H1 (cell line): ENCODE measurements at regions not wholly inside any gene's neighbourhood (a gene's known extent, or its start where the extent isn't known, plus 50 kb on each side); places are given as distances from the start of the nearest gene placed in this dataset.

Experiments
- CTCF ChIA-PET: fragments of 300-600 bp; sonication (Branson Sonifier 250); formaldehyde crosslinking; loops from one replicate; lab custom pipeline; 2021; ENCODE audit not compliant: partially characterized antibody; lab: Charles Lee
- POLR2A ChIA-PET: fragments of 300-600 bp; sonication (Branson Sonifier 250); formaldehyde crosslinking; loops from one replicate; lab custom pipeline; 2021; ENCODE audit warnings: inconsistent platforms; ENCODE audit not compliant: partially characterized antibody; lab: Charles Lee
- DNase-seq, 2 experiments: peaks; one replicate each; pipeline versions ENCODE4 v3.0.0 to v3.0.0-alpha.2; 2010 to 2022; ENCODE audit warnings: low spot score in 2 of 2, low read depth in 1 of 2, mixed read lengths in 1 of 2
- FAIRE-seq: peaks from 2 replicates; lab custom pipeline; 2011; peaks lifted over from hg19 to GRCh38; lab: Jason Lieb, UNC
- H2AFZ ChIP-seq: 2 replicates; pipeline ENCODE4 v1.8.1; 2012; ENCODE audit warnings: low read length, inconsistent platforms
- H2AK5ac ChIP-seq: 2 replicates; pipeline ENCODE4 v1.6.1; 2013; ENCODE audit warnings: low read depth, low read length
- H2BK120ac ChIP-seq: replicated peaks from 2 replicates; pipeline ENCODE3; 2013; ENCODE audit warnings: low read depth, low read length, inconsistent platforms
- H2BK12ac ChIP-seq: 2 replicates; pipeline ENCODE4 v1.6.1; 2013; ENCODE audit warnings: low read depth, low read length
- H2BK15ac ChIP-seq: 2 replicates; pipeline ENCODE4 v1.6.1; 2013; ENCODE audit warnings: low read length
- H2BK20ac ChIP-seq: 2 replicates; pipeline ENCODE4 v1.6.1; 2013; ENCODE audit warnings: low read length
- H2BK5ac ChIP-seq: 2 replicates; pipeline ENCODE4 v1.6.1; 2013; ENCODE audit warnings: low read depth, low read length
- H3K14ac ChIP-seq: 2 replicates; pipeline ENCODE4 v1.6.1; 2013; ENCODE audit warnings: inconsistent platforms; ENCODE audit not compliant: insufficient read length
- H3K18ac ChIP-seq: 2 replicates; pipeline ENCODE4 v1.6.1; 2013; ENCODE audit warnings: low read length; ENCODE audit errors: extremely low read depth
- H3K23ac ChIP-seq: 2 replicates; pipeline ENCODE4 v1.6.1; 2013; ENCODE audit warnings: inconsistent platforms; ENCODE audit not compliant: insufficient read length
- H3K23me2 ChIP-seq: 2 replicates; pipeline ENCODE4 v1.6.1; 2013; ENCODE audit warnings: low read depth, low read length
- H3K27ac ChIP-seq: 2 replicates; pipeline ENCODE4 v1.6.1; 2011; ENCODE audit warnings: low read depth, low read length, inconsistent platforms
- H3K27me3 ChIP-seq, 4 experiments: replicated peaks in 1 of 4; 1 replicate in 1 of 4; 2 replicates in 3 of 4; pipeline versions ENCODE4 v1.6.1 to v1.8.1; 2011 to 2013; ENCODE audit warnings: low read length in 3 of 4, mild to moderate bottlenecking in 3 of 4, inconsistent platforms in 2 of 4, mixed read lengths in 2 of 4, moderate library complexity in 1 of 4; ENCODE audit not compliant: control insufficient read depth in 3 of 4, insufficient read depth in 3 of 4; ENCODE audit errors: extremely low read depth in 1 of 4
- H3K36me3 ChIP-seq, 4 experiments: 2 replicates each; pipeline versions ENCODE4 v1.6.1 to v1.8.1; 2011 to 2013; ENCODE audit warnings: mild to moderate bottlenecking in 4 of 4, low read length in 3 of 4, moderate library complexity in 2 of 4, control low read depth in 1 of 4, inconsistent platforms in 1 of 4; ENCODE audit not compliant: insufficient read depth in 4 of 4, control insufficient read depth in 2 of 4
- H3K4ac ChIP-seq: replicated peaks from 2 replicates; pipeline ENCODE3; 2013; ENCODE audit warnings: low read length, low read depth, mixed read lengths, inconsistent platforms; ENCODE audit not compliant: insufficient read length
- H3K4me1 ChIP-seq, 4 experiments: replicated peaks in 1 of 4; 1 replicate in 1 of 4; 2 replicates in 3 of 4; pipeline versions ENCODE4 v1.6.1 to v1.8.1; 2011 to 2013; ENCODE audit warnings: low read length in 3 of 4, inconsistent platforms in 2 of 4, mixed read lengths in 1 of 4; ENCODE audit not compliant: insufficient read depth in 4 of 4, control insufficient read depth in 3 of 4
- H3K4me2 ChIP-seq, 2 experiments: 2 replicates each; pipeline versions ENCODE4 v1.6.1 to v1.8.1; 2011 to 2013; ENCODE audit warnings: low read depth in 2 of 2, low read length in 2 of 2, control low read depth in 1 of 2, inconsistent platforms in 1 of 2, mild to moderate bottlenecking in 1 of 2; ENCODE audit not compliant: insufficient read depth in 1 of 2
- H3K4me3 ChIP-seq, 4 experiments: fragments of 200-600, 300-600 bp in 1 of 4; sonication (generic), shearing (Covaris generic), sonication (Bioruptor Twin) in 1 of 4; 2 replicates each; pipeline versions ENCODE4 v1.5.1 to v1.8.1; 2011 to 2016; ENCODE audit warnings: low read length in 4 of 4, low read depth in 3 of 4, control low read depth in 2 of 4, inconsistent platforms in 2 of 4, mild to moderate bottlenecking in 2 of 4, mixed read lengths in 1 of 4, moderate library complexity in 1 of 4; ENCODE audit not compliant: insufficient read depth in 2 of 4; ENCODE audit errors: extremely low read depth in 1 of 4
- H3K56ac ChIP-seq: replicated peaks from 2 replicates; pipeline ENCODE3; 2013; ENCODE audit warnings: low read depth, mild to moderate bottlenecking, mixed read lengths, low read length, inconsistent platforms; ENCODE audit not compliant: insufficient read length
- H3K79me1 ChIP-seq: 2 replicates; pipeline ENCODE4 v1.6.1; 2013; ENCODE audit warnings: low read depth, low read length, control low read depth
- H3K79me2 ChIP-seq, 2 experiments: 2 replicates each; pipeline versions ENCODE4 v1.6.1 to v1.8.1; 2012 to 2013; ENCODE audit warnings: low read length in 2 of 2, mild to moderate bottlenecking in 2 of 2, inconsistent platforms in 1 of 2; ENCODE audit not compliant: insufficient read depth in 2 of 2, control insufficient read depth in 1 of 2
- H3K9ac ChIP-seq, 4 experiments: replicated peaks in 1 of 4; 1 replicate in 1 of 4; 2 replicates in 3 of 4; pipeline versions ENCODE4 v1.6.1 to v1.8.1; 2011 to 2013; ENCODE audit warnings: low read depth in 3 of 4, low read length in 3 of 4, control low read depth in 2 of 4, mild to moderate bottlenecking in 2 of 4, moderate library complexity in 2 of 4, inconsistent platforms in 1 of 4; ENCODE audit errors: extremely low read depth in 1 of 4
- H3K9me3 ChIP-seq, 2 experiments: 2 replicates each; pipeline versions ENCODE4 v1.6.1 to v1.8.1; 2012 to 2013; ENCODE audit warnings: mild to moderate bottlenecking in 2 of 2, moderate library complexity in 2 of 2, control low read depth in 1 of 2, inconsistent platforms in 1 of 2, low read depth in 1 of 2, low read length in 1 of 2, mixed read lengths in 1 of 2; ENCODE audit not compliant: insufficient read depth in 2 of 2
- H4K20me1 ChIP-seq, 2 experiments: replicated peaks in 1 of 2; 2 replicates each; pipeline versions ENCODE3 to v1.8.1; 2011 to 2013; ENCODE audit warnings: inconsistent platforms in 2 of 2, low read length in 2 of 2, mild to moderate bottlenecking in 1 of 2; ENCODE audit not compliant: insufficient read depth in 2 of 2, control insufficient read depth in 1 of 2
- H4K5ac ChIP-seq: 2 replicates; pipeline ENCODE4 v1.6.1; 2013; ENCODE audit warnings: low read length, low read depth, mixed read lengths, inconsistent platforms; ENCODE audit not compliant: insufficient read length
- H4K8ac ChIP-seq: 2 replicates; pipeline ENCODE4 v1.8.0; 2013; ENCODE audit warnings: mild to moderate bottlenecking, moderate library complexity, low read length, inconsistent platforms; ENCODE audit not compliant: insufficient read depth; ENCODE audit errors: extremely low read depth
- H4K91ac ChIP-seq: replicated peaks from 2 replicates; pipeline ENCODE3; 2013; ENCODE audit warnings: low read length, mixed read lengths, inconsistent platforms; ENCODE audit not compliant: insufficient read length
- WGBS, 2 experiments: shearing (Covaris generic) in 1 of 2; methylation state at CpG; one replicate each; pipeline versions ENCODE4 v1.1.6 to v1.1.7; 2013 to 2015; ENCODE audit warnings: low lambda C conversion rate in 2 of 2, mixed read lengths in 2 of 2, inconsistent platforms in 1 of 2, low coverage in 1 of 2, missing lambda C conversion rate in 1 of 2; ENCODE audit not compliant: insufficient replicate concordance in 2 of 2, insufficient coverage in 1 of 2, insufficient read length in 1 of 2; ENCODE audit errors: extremely low coverage in 1 of 2, missing lambda C conversion rate in 1 of 2; 5-methylcytosine and 5-hydroxymethylcytosine counted together
- TF ChIP-seq, protein P1 (sequence below): fragments of 300-600 bp; sonication (generic); IDR thresholded peaks from 2 replicates; pipeline ENCODE4 v1.7.1; 2012; ENCODE audit warnings: low read length, moderate library complexity, mild to moderate bottlenecking, inconsistent platforms; ENCODE audit not compliant: insufficient replicate concordance

DNA sequence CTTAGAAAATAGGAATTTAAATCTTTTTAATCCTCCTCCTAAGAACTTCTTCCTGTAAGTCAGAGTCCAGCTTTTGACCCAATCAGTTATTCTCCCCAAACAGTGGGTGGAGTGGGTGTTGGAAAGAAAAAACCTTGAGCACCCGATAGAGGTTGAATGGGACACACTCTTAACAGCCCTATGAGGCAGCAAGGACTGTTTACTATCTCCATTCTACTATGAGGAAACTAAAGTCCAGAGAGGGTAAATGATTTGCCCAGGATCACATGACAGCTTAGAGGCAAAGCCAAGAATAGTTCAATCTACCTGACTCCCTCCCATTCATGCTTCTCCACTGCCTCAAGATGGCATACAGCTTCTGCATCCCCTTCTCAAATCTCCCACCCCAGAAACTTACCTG is 57.6 kb upstream of the SLC35B4 start:
- no peak overlapping the region for H3K4me3 ChIP-seq
- H4K8ac ChIP-seq, result no peak overlapping the region
- H3K18ac ChIP-seq, result no peak overlapping the region
- H2AK5ac ChIP-seq, result no peak overlapping the region
- DNase-seq (no peak), FAIRE-seq (no peak)
- H2BK15ac ChIP-seq, result no peak overlapping the region
- H3K23ac ChIP-seq, result no peak overlapping the region
- no peak overlapping the region for H3K14ac ChIP-seq
- H3K27ac ChIP-seq, result no peak overlapping the region
- H3K56ac ChIP-seq, result no peak overlapping the region
- no peak overlapping the region for H2BK5ac ChIP-seq
- H2BK120ac ChIP-seq, result no peak overlapping the region
- H3K79me2 ChIP-seq, result no peaks in the 10 kb centered on the region
- H3K4ac ChIP-seq, result no peak overlapping the region
- no peaks in the 10 kb centered on the region for H3K4me1 ChIP-seq
- ChIA-PET POLR2A (no interaction called here), CTCF (interaction anchor here (0.6 to 3.2 kb wide), 7 partner anchors 10 to 1323 kb away, joined by 3 to 13 read pairs (median 5); no protein-coding TSS in a partner anchor)
- H3K4me2 ChIP-seq, result no peak overlapping the region
- H3K79me1 ChIP-seq, result no peaks in the 10 kb centered on the region
- H3K23me2 ChIP-seq, result no peaks in the 10 kb centered on the region
- H3K9ac ChIP-seq, result no peak overlapping the region
- H3K36me3 ChIP-seq, result no peaks in the 10 kb centered on the region
- no peak overlapping the region for H4K5ac ChIP-seq
- no peak overlapping the region for H4K91ac ChIP-seq
- H2BK12ac ChIP-seq, result no peak overlapping the region
- no peaks in the 10 kb centered on the region for H3K27me3 ChIP-seq
- H2BK20ac ChIP-seq, result no peak overlapping the region
- H3K9me3 ChIP-seq, result no peaks in the 10 kb centered on the region
- H4K20me1 ChIP-seq, result no peaks in the 10 kb centered on the region
- no peak overlapping the region for H2AFZ ChIP-seq
- WGBS, 2 experiments, result 79% methylated on average over 1 of the region's 1 CpG; no CpG with 5 or more reads in 1 of the 2 experiments
- TF ChIP-seq, protein P1, sequence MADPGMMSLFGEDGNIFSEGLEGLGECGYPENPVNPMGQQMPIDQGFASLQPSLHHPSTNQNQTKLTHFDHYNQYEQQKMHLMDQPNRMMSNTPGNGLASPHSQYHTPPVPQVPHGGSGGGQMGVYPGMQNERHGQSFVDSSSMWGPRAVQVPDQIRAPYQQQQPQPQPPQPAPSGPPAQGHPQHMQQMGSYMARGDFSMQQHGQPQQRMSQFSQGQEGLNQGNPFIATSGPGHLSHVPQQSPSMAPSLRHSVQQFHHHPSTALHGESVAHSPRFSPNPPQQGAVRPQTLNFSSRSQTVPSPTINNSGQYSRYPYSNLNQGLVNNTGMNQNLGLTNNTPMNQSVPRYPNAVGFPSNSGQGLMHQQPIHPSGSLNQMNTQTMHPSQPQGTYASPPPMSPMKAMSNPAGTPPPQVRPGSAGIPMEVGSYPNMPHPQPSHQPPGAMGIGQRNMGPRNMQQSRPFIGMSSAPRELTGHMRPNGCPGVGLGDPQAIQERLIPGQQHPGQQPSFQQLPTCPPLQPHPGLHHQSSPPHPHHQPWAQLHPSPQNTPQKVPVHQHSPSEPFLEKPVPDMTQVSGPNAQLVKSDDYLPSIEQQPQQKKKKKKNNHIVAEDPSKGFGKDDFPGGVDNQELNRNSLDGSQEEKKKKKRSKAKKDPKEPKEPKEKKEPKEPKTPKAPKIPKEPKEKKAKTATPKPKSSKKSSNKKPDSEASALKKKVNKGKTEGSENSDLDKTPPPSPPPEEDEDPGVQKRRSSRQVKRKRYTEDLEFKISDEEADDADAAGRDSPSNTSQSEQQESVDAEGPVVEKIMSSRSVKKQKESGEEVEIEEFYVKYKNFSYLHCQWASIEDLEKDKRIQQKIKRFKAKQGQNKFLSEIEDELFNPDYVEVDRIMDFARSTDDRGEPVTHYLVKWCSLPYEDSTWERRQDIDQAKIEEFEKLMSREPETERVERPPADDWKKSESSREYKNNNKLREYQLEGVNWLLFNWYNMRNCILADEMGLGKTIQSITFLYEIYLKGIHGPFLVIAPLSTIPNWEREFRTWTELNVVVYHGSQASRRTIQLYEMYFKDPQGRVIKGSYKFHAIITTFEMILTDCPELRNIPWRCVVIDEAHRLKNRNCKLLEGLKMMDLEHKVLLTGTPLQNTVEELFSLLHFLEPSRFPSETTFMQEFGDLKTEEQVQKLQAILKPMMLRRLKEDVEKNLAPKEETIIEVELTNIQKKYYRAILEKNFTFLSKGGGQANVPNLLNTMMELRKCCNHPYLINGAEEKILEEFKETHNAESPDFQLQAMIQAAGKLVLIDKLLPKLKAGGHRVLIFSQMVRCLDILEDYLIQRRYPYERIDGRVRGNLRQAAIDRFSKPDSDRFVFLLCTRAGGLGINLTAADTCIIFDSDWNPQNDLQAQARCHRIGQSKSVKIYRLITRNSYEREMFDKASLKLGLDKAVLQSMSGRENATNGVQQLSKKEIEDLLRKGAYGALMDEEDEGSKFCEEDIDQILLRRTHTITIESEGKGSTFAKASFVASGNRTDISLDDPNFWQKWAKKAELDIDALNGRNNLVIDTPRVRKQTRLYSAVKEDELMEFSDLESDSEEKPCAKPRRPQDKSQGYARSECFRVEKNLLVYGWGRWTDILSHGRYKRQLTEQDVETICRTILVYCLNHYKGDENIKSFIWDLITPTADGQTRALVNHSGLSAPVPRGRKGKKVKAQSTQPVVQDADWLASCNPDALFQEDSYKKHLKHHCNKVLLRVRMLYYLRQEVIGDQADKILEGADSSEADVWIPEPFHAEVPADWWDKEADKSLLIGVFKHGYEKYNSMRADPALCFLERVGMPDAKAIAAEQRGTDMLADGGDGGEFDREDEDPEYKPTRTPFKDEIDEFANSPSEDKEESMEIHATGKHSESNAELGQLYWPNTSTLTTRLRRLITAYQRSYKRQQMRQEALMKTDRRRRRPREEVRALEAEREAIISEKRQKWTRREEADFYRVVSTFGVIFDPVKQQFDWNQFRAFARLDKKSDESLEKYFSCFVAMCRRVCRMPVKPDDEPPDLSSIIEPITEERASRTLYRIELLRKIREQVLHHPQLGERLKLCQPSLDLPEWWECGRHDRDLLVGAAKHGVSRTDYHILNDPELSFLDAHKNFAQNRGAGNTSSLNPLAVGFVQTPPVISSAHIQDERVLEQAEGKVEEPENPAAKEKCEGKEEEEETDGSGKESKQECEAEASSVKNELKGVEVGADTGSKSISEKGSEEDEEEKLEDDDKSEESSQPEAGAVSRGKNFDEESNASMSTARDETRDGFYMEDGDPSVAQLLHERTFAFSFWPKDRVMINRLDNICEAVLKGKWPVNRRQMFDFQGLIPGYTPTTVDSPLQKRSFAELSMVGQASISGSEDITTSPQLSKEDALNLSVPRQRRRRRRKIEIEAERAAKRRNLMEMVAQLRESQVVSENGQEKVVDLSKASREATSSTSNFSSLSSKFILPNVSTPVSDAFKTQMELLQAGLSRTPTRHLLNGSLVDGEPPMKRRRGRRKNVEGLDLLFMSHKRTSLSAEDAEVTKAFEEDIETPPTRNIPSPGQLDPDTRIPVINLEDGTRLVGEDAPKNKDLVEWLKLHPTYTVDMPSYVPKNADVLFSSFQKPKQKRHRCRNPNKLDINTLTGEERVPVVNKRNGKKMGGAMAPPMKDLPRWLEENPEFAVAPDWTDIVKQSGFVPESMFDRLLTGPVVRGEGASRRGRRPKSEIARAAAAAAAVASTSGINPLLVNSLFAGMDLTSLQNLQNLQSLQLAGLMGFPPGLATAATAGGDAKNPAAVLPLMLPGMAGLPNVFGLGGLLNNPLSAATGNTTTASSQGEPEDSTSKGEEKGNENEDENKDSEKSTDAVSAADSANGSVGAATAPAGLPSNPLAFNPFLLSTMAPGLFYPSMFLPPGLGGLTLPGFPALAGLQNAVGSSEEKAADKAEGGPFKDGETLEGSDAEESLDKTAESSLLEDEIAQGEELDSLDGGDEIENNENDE, result no peak
